ENCODE measurements at regions not wholly inside any gene's neighbourhood (a gene's known extent, or its start where the extent isn't known, plus 50 kb on each side); places are given as distances from the start of the nearest gene placed in this dataset.
"Not testable (repeated sequence)": the region's sequence is repeated elsewhere in the genome, so short reads cannot be mapped to it uniquely, and the experiment has no call there.

GRCh38 chr10:78464118-78464855 lies 430.6 kb downstream of the RPS24 start:
- DNase-seq = no peak

GRCh38 chr10:78464856-78465267 lies 431.2 kb downstream of the RPS24 start:
- DNase-seq = no peak

GRCh38 chr10:78465431-78465830 lies 431.8 kb downstream of the RPS24 start:
- DNase-seq = no peak

GRCh38 chr10:78467496-78468106 lies 433.9 kb downstream of the RPS24 start:
- DNase-seq = no peak

GRCh38 chr10:78468731-78469130 lies 435.1 kb downstream of the RPS24 start:
- DNase-seq = not testable (repeated sequence)

- no peak for DNase-seq
Observed at GRCh38 chr10:78470267-78471103, 436.8 kb downstream of the RPS24 start.

- no peak for DNase-seq
Observed at GRCh38 chr10:78471326-78471722, 437.7 kb downstream of the RPS24 start.

GRCh38 chr10:78471723-78472550 lies 438.3 kb downstream of the RPS24 start:
- DNase-seq = no peak

GRCh38 chr10:78472551-78472890 lies 438.9 kb downstream of the RPS24 start:
- DNase-seq = no peak

GRCh38 chr10:78473006-78473405 lies 439.3 kb downstream of the RPS24 start:
- no peak for DNase-seq

- no peak for DNase-seq
Observed at GRCh38 chr10:78474743-78475142, 441.1 kb downstream of the RPS24 start.

- no peak for DNase-seq
Observed at GRCh38 chr10:78475437-78475836, 441.8 kb downstream of the RPS24 start.

GRCh38 chr10:78476156-78476555 lies 442.5 kb downstream of the RPS24 start:
- no peak for DNase-seq

- DNase-seq = no peak
Observed at GRCh38 chr10:78476844-78477243, 443.2 kb downstream of the RPS24 start.

GRCh38 chr10:78478919-78479318 lies 445.3 kb downstream of the RPS24 start:
- DNase-seq = no peak

- DNase-seq = no peak
Observed at GRCh38 chr10:78479467-78479866, 445.8 kb downstream of the RPS24 start.

- DNase-seq = no peak
Observed at GRCh38 chr10:78481842-78482241, 448.2 kb downstream of the RPS24 start.

GRCh38 chr10:78483641-78484040 lies 450.0 kb downstream of the RPS24 start:
- no peak for DNase-seq

GRCh38 chr10:78489034-78489433 lies 455.4 kb downstream of the RPS24 start:
- no peak for DNase-seq

- DNase-seq = no peak
Observed at GRCh38 chr10:78491812-78492211, 458.1 kb downstream of the RPS24 start.

GRCh38 chr10:78492424-78492823 lies 458.8 kb downstream of the RPS24 start:
- DNase-seq = no peak

- no peak for DNase-seq
Observed at GRCh38 chr10:78494179-78494578, 460.5 kb downstream of the RPS24 start.

All from NCI-H524 treated with DMSO at 0.1 percent for 48 hours (cell line).